GM12878 (cell line): ENCODE measurements at regions not wholly inside any gene's neighbourhood (a gene's known extent, or its start where the extent isn't known, plus 50 kb on each side); places are given as distances from the start of the nearest gene placed in this dataset.

ENCODE experiments used
- ATAC-seq: fragments of 200-7000 bp; cut with Tn5 transposase; 3 replicates; pipeline ENCODE4 v1.9.1; 2020; ENCODE audit warnings: mild to moderate bottlenecking, moderate library complexity
- BruUV-seq: library from RNA; stranded (reverse); fragments of 400-500 nt; replicated peaks from 2 replicates; lab custom pipeline; 2021; lab: Mats Ljungman, UMichigan
- CTCF ChIA-PET: fragments of 300-600 bp; sonication (Branson Sonifier 250); formaldehyde crosslinking; extraction: SDS; loops from one replicate; lab custom pipeline; 2021; ENCODE audit warnings: inconsistent platforms; lab: Yijun Ruan, JAX
- POLR2A ChIA-PET: fragments of 350-600 bp; formaldehyde crosslinking; extraction: SDS; loops from one replicate; lab custom pipeline; 2021; ENCODE audit warnings: inconsistent platforms; lab: Charles Lee
- RAD21 ChIA-PET: fragments of 300-600 bp; sonication (Branson Sonifier 250); formaldehyde crosslinking; loops from one replicate; lab custom pipeline; 2023; ENCODE audit warnings: antibody characterized with exemption; ENCODE audit not compliant: unreplicated experiment; lab: Charles Lee
- SMC1A ChIA-PET: fragments of 300-600 bp; sonication (Branson Sonifier 250); formaldehyde crosslinking; loops from one replicate; lab custom pipeline; 2023; ENCODE audit not compliant: unreplicated experiment, uncharacterized antibody; lab: Charles Lee
- DNase-seq: peaks from one replicate; pipeline ENCODE4 v3.0.0-alpha.2; 2011; ENCODE audit warnings: low read depth, low spot score
- FAIRE-seq: peaks from 3 replicates; lab custom pipeline; 2011; peaks lifted over from hg19 to GRCh38; lab: Jason Lieb, UNC
- H2AFZ ChIP-seq: 2 replicates; pipeline ENCODE4 v1.6.0; 2011; ENCODE audit warnings: low read depth, low read length, control low read depth; ENCODE audit not compliant: control insufficient read depth
- H3K27ac ChIP-seq: 2 replicates; pipeline ENCODE4 v1.5.1; 2011; ENCODE audit warnings: control low read depth; ENCODE audit not compliant: control insufficient read depth, insufficient read depth
- H3K27me3 ChIP-seq, 2 experiments: replicated peaks in 1 of 2; 2 replicates each; pipeline versions ENCODE4 v1.6.0 to v1.6.1; 2011; ENCODE audit warnings: low read length in 1 of 2; ENCODE audit not compliant: control insufficient read depth in 2 of 2, insufficient read depth in 2 of 2
- H3K36me3 ChIP-seq, 2 experiments: 2 replicates each; pipeline ENCODE4 v1.5.1; 2011; ENCODE audit warnings: low read length in 1 of 2; ENCODE audit not compliant: control insufficient read depth in 2 of 2, insufficient read depth in 2 of 2
- H3K4me1 ChIP-seq: 2 replicates; pipeline ENCODE4 v1.6.1; 2011; ENCODE audit warnings: mild to moderate bottlenecking, low read length, moderate library complexity, mixed read lengths; ENCODE audit not compliant: control insufficient read depth, insufficient read depth
- H3K4me2 ChIP-seq: 2 replicates; pipeline ENCODE4 v1.6.0; 2011; ENCODE audit warnings: control low read depth; ENCODE audit not compliant: control insufficient read depth, insufficient read depth
- H3K4me3 ChIP-seq: fragments of 200-600 bp; sonication (generic); 2 replicates; pipeline ENCODE4 v1.5.1; 2016
- H3K79me2 ChIP-seq: 2 replicates; pipeline ENCODE4 v1.6.0; 2011; ENCODE audit warnings: low read length; ENCODE audit not compliant: control insufficient read depth, insufficient read depth
- H3K9ac ChIP-seq: 2 replicates; pipeline ENCODE4 v1.8.0; 2011; ENCODE audit warnings: low read length, control low read depth, mixed read lengths; ENCODE audit not compliant: control insufficient read depth, insufficient read depth
- H3K9me3 ChIP-seq: replicated peaks from 3 replicates; pipeline ENCODE4 v1.5.1; 2011; ENCODE audit warnings: mild to moderate bottlenecking, low read length; ENCODE audit not compliant: control insufficient read depth, insufficient read depth
- H4K20me1 ChIP-seq: 2 replicates; pipeline ENCODE4 v1.6.0; 2011; ENCODE audit not compliant: control insufficient read depth, insufficient read depth
- BMI1 ChIP-seq: fragments of 450-650 bp; IDR thresholded peaks from 2 replicates; pipeline ENCODE4 v1.6.1; 2016; ENCODE audit warnings: mild to moderate bottlenecking, moderate library complexity, borderline replicate concordance
- CTCF ChIP-seq, 3 experiments: IDR thresholded peaks in 2 of 3; conservative IDR thresholded peaks in 1 of 3; 2 replicates each; pipeline ENCODE4 v1.5.1; 2011; ENCODE audit warnings: low read depth in 3 of 3, low read length in 3 of 3, mild to moderate bottlenecking in 3 of 3, control low read depth in 2 of 3, moderate library complexity in 2 of 3, inconsistent platforms in 1 of 3, mixed read lengths in 1 of 3; ENCODE audit not compliant: control insufficient read depth in 2 of 3, insufficient read depth in 1 of 3; ENCODE audit errors: extremely low read depth in 1 of 3
- E4F1 ChIP-seq: fragments of 450-650 bp; IDR thresholded peaks from 2 replicates; pipeline ENCODE4 v1.6.1; 2018; ENCODE audit warnings: borderline replicate concordance, mild to moderate bottlenecking; ENCODE audit not compliant: partially characterized antibody
- MYB ChIP-seq: fragments of 150-350 bp; IDR thresholded peaks from 2 replicates; pipeline ENCODE4 v1.6.1; 2014; ENCODE audit warnings: mild to moderate bottlenecking, low read depth, low read length, borderline replicate concordance
- NBN ChIP-seq: fragments of 450-650 bp; IDR thresholded peaks from 2 replicates; pipeline ENCODE4 v1.6.1; 2016
- RAD51 ChIP-seq: fragments of 450-650 bp; IDR thresholded peaks from 2 replicates; pipeline ENCODE4 v1.6.1; 2016; ENCODE audit warnings: moderate library complexity, mild to moderate bottlenecking, inconsistent platforms
- RB1 ChIP-seq: fragments of 450-650 bp; formaldehyde crosslinking; IDR thresholded peaks from 2 replicates; pipeline ENCODE4 v1.6.1; 2017; ENCODE audit warnings: mild to moderate bottlenecking, borderline replicate concordance
- RELA ChIP-seq: fragments of 450-650 bp; IDR thresholded peaks from 2 replicates; pipeline ENCODE4 v1.8.0; 2014; ENCODE audit warnings: borderline replicate concordance; ENCODE audit not compliant: partially characterized antibody
- RELB ChIP-seq: fragments of 450-650 bp; IDR thresholded peaks from 2 replicates; pipeline ENCODE4 v1.6.1; 2017; ENCODE audit warnings: low read depth, mild to moderate bottlenecking, moderate library complexity
- SP1 ChIP-seq: IDR thresholded peaks from one replicate; pipeline ENCODE4 v1.6.1; 2011; ENCODE audit warnings: low read depth, low read length
- USF2 ChIP-seq: IDR thresholded peaks from 2 replicates; pipeline ENCODE4 v1.6.1; 2011; ENCODE audit warnings: low read depth, low read length, improper control_type of control experiment, borderline replicate concordance
- ZBTB4 ChIP-seq: fragments of 450-650 bp; formaldehyde crosslinking; IDR thresholded peaks from 2 replicates; pipeline ENCODE4 v1.4.0; 2022; ENCODE audit warnings: mild to moderate bottlenecking, moderate library complexity
- ZNF217 ChIP-seq: fragments of 450-650 bp; IDR thresholded peaks from 2 replicates; pipeline ENCODE4 v1.6.1; 2017; ENCODE audit warnings: antibody characterized with exemption, mild to moderate bottlenecking
- ZNF384 ChIP-seq: IDR thresholded peaks from 2 replicates; pipeline ENCODE4 v1.6.1; 2012; ENCODE audit warnings: low read depth, mild to moderate bottlenecking, low read length, improper control_type of control experiment, borderline replicate concordance
- ZZZ3 ChIP-seq: IDR thresholded peaks from 2 replicates; pipeline ENCODE4 v1.6.1; 2011; ENCODE audit warnings: low read depth; ENCODE audit not compliant: control insufficient read depth, insufficient read length
- WGBS: methylation state at CpG from one replicate; pipeline ENCODE4 v1.1.6; 2016; ENCODE audit warnings: low lambda C conversion rate; ENCODE audit not compliant: insufficient replicate concordance, insufficient coverage; ENCODE audit errors: missing lambda C conversion rate; 5-methylcytosine and 5-hydroxymethylcytosine counted together
- in situ Hi-C: fragments of 300-500 bp; cut with MboI; formaldehyde crosslinking; loops from 9 replicates; pipeline ENCODE4 v1.14.3; 2018; ENCODE audit warnings: mixed read lengths
- intact Hi-C: fragments of 100-400 bp; cut with micrococcal nuclease; formaldehyde crosslinking; loops from one replicate; pipeline ENCODE4 v1.14.2; 2022; ENCODE audit not compliant: unreplicated experiment

- no peaks in the 10 kb centered on the region for H3K36me3 ChIP-seq
- H3K9ac ChIP-seq, result no peak overlapping the region
- H3K4me1 ChIP-seq, result no peaks in the 10 kb centered on the region
- in situ Hi-C loops (no loop called here), intact Hi-C loops (no loop called here)
- H2AFZ ChIP-seq, result no peak overlapping the region
- FAIRE-seq (no peak), DNase-seq (no peak), ATAC-seq (no peak)
- BruUV-seq, result no TSS peak
- SMC1A ChIA-PET, result no interaction called here
- no peak overlapping the region for H3K4me2 ChIP-seq
- no peaks in the 10 kb centered on the region for H4K20me1 ChIP-seq
- POLR2A ChIA-PET, result no interaction called here
- RAD21 ChIA-PET, result no interaction called here
- TF ChIP-seq CTCF (IDR thresholded peaks at IDR 0.05 in 2 of 3, conservative IDR thresholded peaks at IDR 0.05 in 1 of 3; ENCODE audit: control insufficient read depth in 2 of 3, extremely low read depth in 1 of 3, insufficient read depth in 1 of 3, low read depth in 3 of 3, low read length in 3 of 3), result no peak
- TF ChIP-seq RELA, result no peak
- TF ChIP-seq ZNF217, result no peak
- no peak for TF ChIP-seq ZBTB4
- no peak for TF ChIP-seq SP1
- TF ChIP-seq E4F1, result no peak
- TF ChIP-seq USF2, result no peak
- TF ChIP-seq MYB, result no peak
- TF ChIP-seq RAD51, result no peak
- no peak for TF ChIP-seq RB1
- TF ChIP-seq BMI1, result no peak
- TF ChIP-seq ZZZ3, result no peak
- no peak for TF ChIP-seq ZNF384
- no peak for TF ChIP-seq NBN
- no peak for TF ChIP-seq RELB
- H3K4me3 ChIP-seq, result no peak overlapping the region
- CTCF ChIA-PET, result no interaction called here
- H3K27ac ChIP-seq, result no peak overlapping the region
- H3K9me3 ChIP-seq, result no peaks in the 10 kb centered on the region
- no peaks in the 10 kb centered on the region for H3K27me3 ChIP-seq
- H3K79me2 ChIP-seq, result no peaks in the 10 kb centered on the region
- 0% methylated on average over 2 of the region's 2 CpGs for WGBS
Measured at GRCh38 chr10:109467551-109467950, 455.8 kb downstream of the XPNPEP1 start.
